ENCODE measurements at regions not wholly inside any gene's neighbourhood (a gene's known extent, or its start where the extent isn't known, plus 50 kb on each side); places are given as distances from the start of the nearest gene placed in this dataset.

- no peak overlapping the region for H3K9ac ChIP-seq (ENCODE audit: insufficient read depth in 1 of 2, low read depth in 2 of 2, low read length in 2 of 2)
- H3K4me3 ChIP-seq: no peak overlapping the region
- in situ Hi-C loops (cut with MboI) (no loop called here), intact Hi-C loops (cut with micrococcal nuclease) (no loop called here)
- H3K27me3 ChIP-seq (ENCODE audit: control insufficient read depth in 2 of 2, insufficient read depth in 2 of 2, low read length in 2 of 2): no peaks in the 10 kb centered on the region
- no peaks in the 10 kb centered on the region for H4K20me1 ChIP-seq (replicated peaks; ENCODE audit: control insufficient read depth, insufficient read depth, low read length)
- FAIRE-seq (no peak), DNase-seq (ENCODE audit: extremely low read depth in 1 of 4, low spot score in 3 of 4) (no peak), ATAC-seq (no peak)
- H3K79me2 ChIP-seq (ENCODE audit: control insufficient read depth, insufficient read depth, low read length): no peaks in the 10 kb centered on the region
- POLR2A ChIA-PET: no interaction called here
- H3K36me3 ChIP-seq (ENCODE audit: control insufficient read depth, insufficient read depth, low read length): no peaks in the 10 kb centered on the region
- H3K9me1 ChIP-seq (ENCODE audit: control insufficient read depth, insufficient read depth, low read length): no peaks in the 10 kb centered on the region
- H3K4me1 ChIP-seq (replicated peaks in 1 of 2; ENCODE audit: control insufficient read depth in 2 of 2, insufficient read depth in 2 of 2, low read length in 2 of 2): no peaks in the 10 kb centered on the region
- BruUV-seq (replicated peaks): no TSS peak
- no peak overlapping the region for H3K4me2 ChIP-seq (ENCODE audit: insufficient read depth, low read length)
- CTCF ChIA-PET (ENCODE audit: low intra/inter-chr PET ratio): no interaction called here
- WGBS (ENCODE audit: insufficient coverage, low coverage, missing lambda C conversion rate): 0% methylated on average over 1 of the region's 1 CpG
- no peaks in the 10 kb centered on the region for H3K9me3 ChIP-seq (replicated peaks; ENCODE audit: control insufficient read depth, insufficient read depth, low read depth, low read length)
- H3K27ac ChIP-seq (ENCODE audit: extremely low read depth, low read depth, low read length): no peak overlapping the region
- no peak overlapping the region for H2AFZ ChIP-seq (ENCODE audit: low read depth, low read length)
- TF ChIP-seq NR2C1 (IDR thresholded peaks at IDR 0.05) (no peak), NR2C1 (tag; IDR thresholded peaks at IDR 0.05) (no peak), CREM (IDR thresholded peaks at IDR 0.05; ENCODE audit: low read depth) (no peak), ATF6 (CRISPR knock-in tag; IDR thresholded peaks at IDR 0.05) (no peak), ZKSCAN1 (IDR thresholded peaks at IDR 0.05; ENCODE audit: low read depth, low read length) (no peak), TRIM28 (IDR thresholded peaks at IDR 0.05) (no peak), MTF1 (CRISPR knock-in tag; IDR thresholded peaks at IDR 0.05; ENCODE audit: borderline replicate concordance) (no peak), ZNF3 (CRISPR knock-in tag; IDR thresholded peaks at IDR 0.05) (no peak), CBX5 (IDR thresholded peaks at IDR 0.05; ENCODE audit: borderline replicate concordance, low read depth) (no peak), DNMT1 (IDR thresholded peaks at IDR 0.05) (no peak), CHD7 (IDR thresholded peaks at IDR 0.05; ENCODE audit: low read depth, low read length) (no peak), HCFC1 (IDR thresholded peaks at IDR 0.05; ENCODE audit: low read depth, low read length) (no peak)
Measured at GRCh38 chr9:83178717-83179116, 115.8 kb upstream of the RASEF start.

Data from K562 (cell line).